OCI-LY7 (cell line): ENCODE measurements at regions not wholly inside any gene's neighbourhood (a gene's known extent, or its start where the extent isn't known, plus 50 kb on each side); places are given as distances from the start of the nearest gene placed in this dataset.

Experiments
- BruUV-seq: library from RNA; stranded (reverse); fragments of 400-500 nt; replicated peaks from 2 replicates; lab custom pipeline; 2021; lab: Mats Ljungman, UMichigan
- CTCF ChIA-PET: fragments of 300-600 bp; sonication (Branson Sonifier 250); formaldehyde crosslinking; loops from one replicate; lab custom pipeline; 2022; ENCODE audit warnings: antibody characterized with exemption; ENCODE audit not compliant: unreplicated experiment; lab: Charles Lee
- POLR2A ChIA-PET: fragments of 300-600 bp; sonication (Branson Sonifier 250); formaldehyde crosslinking; loops from one replicate; lab custom pipeline; 2022; ENCODE audit warnings: antibody characterized with exemption; lab: Charles Lee
- DNase-seq: peaks from one replicate; pipeline ENCODE4 v3.0.0-alpha.2; 2015; ENCODE audit warnings: low spot score
- H2AFZ ChIP-seq: fragments of 200-600 bp; sonication (generic), shearing (Covaris generic); 2 replicates; pipeline ENCODE4 v1.6.1; 2014; ENCODE audit warnings: mild to moderate bottlenecking, antibody characterized with exemption, low read length, moderate library complexity
- H3K27ac ChIP-seq: fragments of 200-600 bp; sonication (generic); 2 replicates; pipeline ENCODE4 v1.5.1; 2014; ENCODE audit warnings: mixed run types, low read depth, mild to moderate bottlenecking, moderate library complexity, low read length, inconsistent platforms; ENCODE audit not compliant: poor library complexity, severe bottlenecking
- H3K36me3 ChIP-seq: fragments of 200-600 bp; sonication (generic); 2 replicates; pipeline ENCODE4 v1.6.1; 2014; ENCODE audit warnings: mild to moderate bottlenecking, antibody characterized with exemption, low read length, moderate library complexity, mixed read lengths; ENCODE audit not compliant: insufficient read depth
- H3K4me1 ChIP-seq: fragments of 200-600 bp; sonication (generic); 2 replicates; pipeline ENCODE4 v1.5.1; 2014; ENCODE audit warnings: mild to moderate bottlenecking, low read length; ENCODE audit not compliant: insufficient read depth, poor library complexity, severe bottlenecking
- H3K4me2 ChIP-seq: fragments of 200-600 bp; sonication (generic); 2 replicates; pipeline ENCODE4 v1.6.1; 2014; ENCODE audit warnings: mild to moderate bottlenecking, low read length
- H3K4me3 ChIP-seq: fragments of 200-600 bp; sonication (generic); 2 replicates; pipeline ENCODE4 v1.5.1; 2014; ENCODE audit warnings: mild to moderate bottlenecking, low read depth, low read length; ENCODE audit not compliant: poor library complexity, severe bottlenecking
- H3K79me2 ChIP-seq: fragments of 200-600 bp; sonication (generic); 2 replicates; pipeline ENCODE4 v1.6.1; 2016; ENCODE audit warnings: low read depth, mild to moderate bottlenecking, low read length, moderate library complexity, mixed read lengths; ENCODE audit not compliant: insufficient read depth
- H3K9me2 ChIP-seq: fragments of 200-600 bp; sonication (generic); 2 replicates; pipeline ENCODE4 v1.6.1; 2016; ENCODE audit warnings: mild to moderate bottlenecking, low read length, mixed read lengths; ENCODE audit not compliant: insufficient read depth
- H3K9me3 ChIP-seq: fragments of 200-600 bp; sonication (generic); 2 replicates; pipeline ENCODE4 v1.6.1; 2014; ENCODE audit warnings: mild to moderate bottlenecking, mixed run types, low read length, mixed read lengths
- H4K20me1 ChIP-seq: fragments of 200-600 bp; sonication (generic); 2 replicates; pipeline ENCODE4 v1.6.1; 2014; ENCODE audit warnings: mild to moderate bottlenecking, antibody characterized with exemption, low read length, moderate library complexity, mixed read lengths; ENCODE audit not compliant: insufficient read depth
- EZH2phosphoT487 ChIP-seq: fragments of 200-600 bp; sonication (generic); IDR thresholded peaks from 2 replicates; pipeline ENCODE4 v1.6.1; 2018; ENCODE audit warnings: low read depth, borderline replicate concordance, mild to moderate bottlenecking, mixed run types, antibody characterized with exemption, low read length, moderate library complexity, mixed read lengths
- intact Hi-C: fragments of 100-400 bp; cut with micrococcal nuclease; formaldehyde crosslinking; loops from one replicate; pipeline ENCODE4 v1.10.0; 2022; ENCODE audit not compliant: unreplicated experiment
- TF ChIP-seq, protein P1 (sequence below): fragments of 200-600 bp; sonication (generic); conservative IDR thresholded peaks from 2 replicates; pipeline ENCODE4 v1.5.1; 2014; ENCODE audit warnings: mild to moderate bottlenecking, antibody characterized with exemption, low read length, moderate library complexity, mixed read lengths

DNA sequence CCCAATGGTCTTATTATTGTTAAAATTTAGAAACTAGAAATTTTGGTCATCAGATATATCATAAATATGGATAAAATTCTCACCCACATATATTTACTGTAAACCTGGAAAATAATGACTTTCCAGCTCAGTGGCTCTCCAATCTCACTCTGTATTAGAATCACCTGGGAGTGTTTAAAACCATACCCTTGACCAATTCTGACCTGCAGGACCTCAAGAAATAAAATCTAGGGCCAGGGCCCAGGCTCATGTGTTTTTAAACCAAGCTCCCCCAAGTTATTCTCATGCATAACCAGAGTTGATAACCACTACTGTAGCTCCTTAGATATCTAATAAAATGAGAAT, 372.1 kb downstream of the SHQ1 start:
- no peak overlapping the region for H3K27ac ChIP-seq
- no peak for DNase-seq
- H3K4me1 ChIP-seq: no peaks in the 10 kb centered on the region
- no peaks in the 10 kb centered on the region for H3K9me3 ChIP-seq
- H3K79me2 ChIP-seq: no peaks in the 10 kb centered on the region
- no peaks in the 10 kb centered on the region for H3K9me2 ChIP-seq
- POLR2A ChIA-PET: interaction anchor here (0.6 kb wide), 1 partner anchor 523 kb away, joined by 3 read pairs; no protein-coding TSS in a partner anchor
- H3K4me2 ChIP-seq: no peak overlapping the region
- intact Hi-C loops: no loop called here
- TF ChIP-seq, protein P1, sequence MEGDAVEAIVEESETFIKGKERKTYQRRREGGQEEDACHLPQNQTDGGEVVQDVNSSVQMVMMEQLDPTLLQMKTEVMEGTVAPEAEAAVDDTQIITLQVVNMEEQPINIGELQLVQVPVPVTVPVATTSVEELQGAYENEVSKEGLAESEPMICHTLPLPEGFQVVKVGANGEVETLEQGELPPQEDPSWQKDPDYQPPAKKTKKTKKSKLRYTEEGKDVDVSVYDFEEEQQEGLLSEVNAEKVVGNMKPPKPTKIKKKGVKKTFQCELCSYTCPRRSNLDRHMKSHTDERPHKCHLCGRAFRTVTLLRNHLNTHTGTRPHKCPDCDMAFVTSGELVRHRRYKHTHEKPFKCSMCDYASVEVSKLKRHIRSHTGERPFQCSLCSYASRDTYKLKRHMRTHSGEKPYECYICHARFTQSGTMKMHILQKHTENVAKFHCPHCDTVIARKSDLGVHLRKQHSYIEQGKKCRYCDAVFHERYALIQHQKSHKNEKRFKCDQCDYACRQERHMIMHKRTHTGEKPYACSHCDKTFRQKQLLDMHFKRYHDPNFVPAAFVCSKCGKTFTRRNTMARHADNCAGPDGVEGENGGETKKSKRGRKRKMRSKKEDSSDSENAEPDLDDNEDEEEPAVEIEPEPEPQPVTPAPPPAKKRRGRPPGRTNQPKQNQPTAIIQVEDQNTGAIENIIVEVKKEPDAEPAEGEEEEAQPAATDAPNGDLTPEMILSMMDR: no peak
- TF ChIP-seq EZH2phosphoT487: no peak
- no peak overlapping the region for H3K4me3 ChIP-seq
- no peak overlapping the region for H2AFZ ChIP-seq
- BruUV-seq: no TSS peak
- no peaks in the 10 kb centered on the region for H4K20me1 ChIP-seq
- H3K36me3 ChIP-seq: no peaks in the 10 kb centered on the region
- CTCF ChIA-PET: no interaction called here

- H3K4me3 ChIP-seq: no peak overlapping the region
- BruUV-seq: no TSS peak
- no peak for DNase-seq
- ChIA-PET POLR2A (interaction anchor here (0.6 kb wide), 2 partner anchors 17 to 524 kb away, joined by 3 read pairs; no protein-coding TSS in a partner anchor), CTCF (no interaction called here)
- H3K4me2 ChIP-seq: no peak overlapping the region
- no peaks in the 10 kb centered on the region for H3K36me3 ChIP-seq
- intact Hi-C loops: no loop called here
- H3K4me1 ChIP-seq: no peaks in the 10 kb centered on the region
- no peaks in the 10 kb centered on the region for H3K9me3 ChIP-seq
- TF ChIP-seq EZH2phosphoT487: no peak
- TF ChIP-seq, protein P1: no peak
- H3K9me2 ChIP-seq: no peaks in the 10 kb centered on the region
- H3K79me2 ChIP-seq: no peaks in the 10 kb centered on the region
- no peaks in the 10 kb centered on the region for H4K20me1 ChIP-seq
- H2AFZ ChIP-seq: no peak overlapping the region
- H3K27ac ChIP-seq: no peak overlapping the region
These were observed 372.7 kb downstream of the SHQ1 start for GRCh38 chr3:72475258-72476138.

GRCh38 chr3:72474775-72475174, 373.5 kb downstream of the SHQ1 start:
- CTCF ChIA-PET: no interaction called here
- BruUV-seq: no TSS peak
- Histone ChIP-seq H2AFZ (no peak overlapping the region), H3K27ac (no peak overlapping the region), H3K4me3 (no peak overlapping the region), H3K4me2 (no peak overlapping the region), H3K4me1 (no peaks in the 10 kb centered on the region), H3K36me3 (no peaks in the 10 kb centered on the region), H4K20me1 (no peaks in the 10 kb centered on the region), H3K79me2 (no peaks in the 10 kb centered on the region), H3K9me2 (no peaks in the 10 kb centered on the region), H3K9me3 (no peaks in the 10 kb centered on the region)
- no peak for TF ChIP-seq EZH2phosphoT487
- TF ChIP-seq, protein P1: no peak
- POLR2A ChIA-PET: no interaction called here
- no peak for DNase-seq
- intact Hi-C loops: no loop called here
